Muscle of leg (tissue), 3 donors: ENCODE measurements at regions not wholly inside any gene's neighbourhood (a gene's known extent, or its start where the extent isn't known, plus 50 kb on each side); places are given as distances from the start of the nearest gene placed in this dataset.
"Not testable (repeated sequence)": the region's sequence is repeated elsewhere in the genome, so short reads cannot be mapped to it uniquely, and the experiment has no call there.

Experiments
- DNase-seq: peaks from one replicate; pipeline ENCODE4 v3.0.0; 2013
- H3K27ac ChIP-seq: one replicate; pipeline ENCODE4 v1.5.1; 2013; ENCODE audit warnings: mild to moderate bottlenecking, low read length, control low read depth
- H3K27me3 ChIP-seq: one replicate; pipeline ENCODE4 v1.6.1; 2013; ENCODE audit warnings: low read length; ENCODE audit not compliant: control insufficient read depth, insufficient read depth
- H3K36me3 ChIP-seq: one replicate; pipeline ENCODE4 v1.6.1; 2013; ENCODE audit warnings: low read length; ENCODE audit not compliant: control insufficient read depth, insufficient read depth
- H3K4me1 ChIP-seq: one replicate; pipeline ENCODE4 v1.6.1; 2013; ENCODE audit warnings: low read length; ENCODE audit not compliant: control insufficient read depth, insufficient read depth
- H3K4me3 ChIP-seq: one replicate; pipeline ENCODE4 v1.5.1; 2013; ENCODE audit warnings: low read length, control low read depth
- H3K9me3 ChIP-seq: replicated peaks from 2 replicates; pipeline ENCODE4 v1.6.1; 2013; ENCODE audit warnings: low read depth, low read length; ENCODE audit not compliant: control insufficient read depth
- WGBS: methylation state at CpG from one replicate; pipeline ENCODE4 v1.1.5; 2013; ENCODE audit warnings: missing lambda C conversion rate; ENCODE audit not compliant: insufficient coverage; 5-methylcytosine and 5-hydroxymethylcytosine counted together

DNA sequence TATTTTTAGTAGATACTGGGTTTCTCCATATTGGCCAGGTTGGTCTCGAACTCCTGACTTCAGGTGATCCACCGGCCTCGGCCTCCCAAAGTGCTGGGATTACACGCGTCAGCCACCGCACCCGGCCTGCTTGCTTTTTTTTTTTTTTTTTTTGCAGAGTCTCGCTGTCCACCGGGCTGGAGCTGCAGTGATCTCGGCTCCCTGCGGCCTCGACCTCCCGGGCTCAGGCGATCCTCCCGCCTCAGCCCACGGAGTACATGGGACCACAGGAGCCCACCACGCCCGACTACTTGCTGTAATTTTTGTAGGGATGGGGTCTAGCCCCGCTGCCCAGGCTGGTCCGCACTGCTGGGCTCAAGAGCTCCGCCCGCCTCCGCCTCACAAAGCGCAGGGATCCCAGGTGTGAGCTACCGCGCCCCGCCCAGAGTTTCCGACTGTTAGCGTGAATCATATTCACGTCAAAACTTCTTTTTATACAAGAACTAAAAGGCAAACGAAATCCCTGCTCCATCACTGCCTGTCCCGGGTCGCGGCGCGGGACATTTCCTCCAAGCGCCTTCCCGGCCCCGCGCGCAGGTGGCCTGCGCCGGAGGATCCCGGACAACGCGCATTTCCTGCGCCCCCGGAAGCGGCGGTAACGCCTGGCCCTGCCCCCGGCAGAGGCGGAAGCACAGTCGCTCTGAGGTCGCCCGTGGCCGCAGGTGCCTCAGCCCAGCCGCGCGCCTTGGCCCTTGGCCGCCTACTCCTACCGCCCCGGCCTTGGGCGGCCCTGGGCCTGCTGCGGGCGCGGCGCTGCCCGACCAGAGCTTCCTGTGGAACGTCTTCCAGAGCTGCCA lies 50.9 kb upstream of the APOD start:
- not testable (repeated sequence) for H3K36me3 ChIP-seq, H3K4me1 ChIP-seq, DNase-seq, H3K9me3 ChIP-seq, H3K27ac ChIP-seq, H3K27me3 ChIP-seq
- peak overlapping the region; percentile 35 for H3K4me3 ChIP-seq
- 0% methylated on average over 6 of the region's 70 CpGs for WGBS
